ENCODE measurements at regions not wholly inside any gene's neighbourhood (a gene's known extent, or its start where the extent isn't known, plus 50 kb on each side); places are given as distances from the start of the nearest gene placed in this dataset.

DNA sequence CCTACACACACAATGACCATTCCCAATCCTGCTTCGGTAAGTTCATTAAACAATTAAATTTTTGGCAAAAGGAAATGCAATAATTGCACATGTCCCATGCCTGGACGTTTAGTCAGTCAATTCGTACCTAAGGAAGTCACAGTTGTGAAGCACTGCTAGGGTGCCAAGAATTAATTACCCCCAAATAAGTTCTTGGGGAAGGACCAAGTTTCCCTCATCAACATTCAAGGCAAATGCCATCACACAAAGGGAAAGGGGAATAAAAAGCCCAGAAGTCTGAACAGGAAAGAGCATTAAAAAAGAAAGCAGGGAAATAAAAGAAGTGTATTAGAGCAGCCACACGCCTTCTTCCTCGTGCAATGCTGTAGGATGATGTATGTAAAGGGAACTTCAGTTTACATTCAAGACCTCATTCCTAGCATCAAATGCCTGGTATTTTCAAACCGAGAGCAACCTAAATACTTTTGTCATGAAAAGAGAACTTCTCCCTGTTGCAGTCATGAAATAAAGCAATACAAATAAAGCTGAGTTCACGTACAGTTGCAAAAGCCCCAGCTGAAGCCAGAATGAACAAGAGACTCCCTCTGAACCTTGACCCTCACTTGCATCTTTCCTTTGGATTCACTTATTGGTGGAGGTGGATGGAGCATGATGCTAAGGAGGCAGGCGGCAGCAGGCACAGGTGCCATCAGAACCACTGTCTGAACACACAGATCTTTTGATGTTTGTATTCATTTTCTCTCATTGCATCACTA is 124.0 kb upstream of the PPARGC1A start:
- Histone ChIP-seq H3K36me3 (no peaks in the 10 kb centered on the region), H3K9me3 (no peaks in the 10 kb centered on the region), H3K4me1 (no peaks in the 10 kb centered on the region), H3K27me3 (no peaks in the 10 kb centered on the region), H3K4me3 (no peak overlapping the region), H3K27ac (no peak overlapping the region)
- no peak for TF ChIP-seq POLR2A (IDR thresholded peaks at IDR 0.05)
- TF ChIP-seq, protein P1, sequence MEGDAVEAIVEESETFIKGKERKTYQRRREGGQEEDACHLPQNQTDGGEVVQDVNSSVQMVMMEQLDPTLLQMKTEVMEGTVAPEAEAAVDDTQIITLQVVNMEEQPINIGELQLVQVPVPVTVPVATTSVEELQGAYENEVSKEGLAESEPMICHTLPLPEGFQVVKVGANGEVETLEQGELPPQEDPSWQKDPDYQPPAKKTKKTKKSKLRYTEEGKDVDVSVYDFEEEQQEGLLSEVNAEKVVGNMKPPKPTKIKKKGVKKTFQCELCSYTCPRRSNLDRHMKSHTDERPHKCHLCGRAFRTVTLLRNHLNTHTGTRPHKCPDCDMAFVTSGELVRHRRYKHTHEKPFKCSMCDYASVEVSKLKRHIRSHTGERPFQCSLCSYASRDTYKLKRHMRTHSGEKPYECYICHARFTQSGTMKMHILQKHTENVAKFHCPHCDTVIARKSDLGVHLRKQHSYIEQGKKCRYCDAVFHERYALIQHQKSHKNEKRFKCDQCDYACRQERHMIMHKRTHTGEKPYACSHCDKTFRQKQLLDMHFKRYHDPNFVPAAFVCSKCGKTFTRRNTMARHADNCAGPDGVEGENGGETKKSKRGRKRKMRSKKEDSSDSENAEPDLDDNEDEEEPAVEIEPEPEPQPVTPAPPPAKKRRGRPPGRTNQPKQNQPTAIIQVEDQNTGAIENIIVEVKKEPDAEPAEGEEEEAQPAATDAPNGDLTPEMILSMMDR (IDR thresholded peaks at IDR 0.05 in 4 of 5, conservative IDR thresholded peaks at IDR 0.05 in 1 of 5), result no peak
- no peak for ATAC-seq
- intact Hi-C loops (cut with DNase I; ENCODE audit: low total_unique reads), result no loop called here
- no peak for DNase-seq
- in situ Hi-C loops (cut with MboI; ENCODE audit: low sequenced_read_pairs in 4 of 4), result no loop called here

DNA sequence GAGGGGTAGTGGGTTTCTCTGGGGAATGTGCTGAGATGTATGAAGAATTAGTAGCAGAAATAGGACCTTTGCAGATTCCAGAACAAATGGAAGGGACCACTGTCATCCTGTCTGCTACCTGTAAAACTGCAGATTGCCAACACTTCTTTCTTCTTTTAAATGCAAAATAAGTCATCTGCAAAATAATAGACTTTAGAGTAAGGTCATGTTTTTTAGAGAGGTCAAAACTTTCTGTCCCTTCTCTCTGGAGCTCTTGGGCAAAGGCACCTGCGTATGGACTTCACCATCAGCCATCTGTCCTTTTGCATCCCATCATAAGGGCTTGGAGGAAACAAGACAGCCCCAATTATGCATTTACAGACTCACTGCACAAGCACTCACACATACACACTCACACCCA is 121.1 kb upstream of the PPARGC1A start:
- TF ChIP-seq, protein P1 (IDR thresholded peaks at IDR 0.05 in 4 of 5, conservative IDR thresholded peaks at IDR 0.05 in 1 of 5), result no peak
- no peak for TF ChIP-seq POLR2A (IDR thresholded peaks at IDR 0.05)

DNA sequence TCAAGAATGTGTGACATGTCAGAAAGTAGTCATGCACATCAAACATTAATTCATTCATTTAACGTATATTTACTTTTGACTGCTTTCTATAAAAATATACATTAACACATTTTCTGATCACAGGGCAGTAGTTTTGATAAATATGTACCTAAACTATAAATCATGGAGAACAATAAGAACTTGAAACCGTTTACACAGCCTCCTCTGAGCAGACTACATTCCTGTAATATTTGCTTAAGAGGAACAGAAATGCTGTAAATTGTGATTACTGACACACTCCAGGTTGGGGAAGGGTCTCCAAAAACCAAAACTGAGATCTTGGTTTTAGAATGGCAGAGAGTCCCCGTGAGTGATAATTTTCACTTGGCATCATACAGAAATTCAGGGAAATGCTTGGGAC is 120.7 kb upstream of the PPARGC1A start:
- Histone ChIP-seq H3K27ac (no peak overlapping the region), H3K36me3 (no peaks in the 10 kb centered on the region), H3K27me3 (no peaks in the 10 kb centered on the region), H3K4me3 (no peak overlapping the region), H3K9me3 (no peaks in the 10 kb centered on the region), H3K4me1 (no peaks in the 10 kb centered on the region)
- ATAC-seq (no peak), DNase-seq (no peak)
- intact Hi-C loops (cut with DNase I; ENCODE audit: low total_unique reads), result no loop called here
- in situ Hi-C loops (cut with MboI; ENCODE audit: low sequenced_read_pairs in 4 of 4), result no loop called here
- no peak for TF ChIP-seq POLR2A (IDR thresholded peaks at IDR 0.05)
- TF ChIP-seq, protein P1 (IDR thresholded peaks at IDR 0.05 in 4 of 5, conservative IDR thresholded peaks at IDR 0.05 in 1 of 5), result no peak

More for the DNA sequence above, 121.1 kb upstream of the PPARGC1A start:
- Histone ChIP-seq H3K4me1 (no peaks in the 10 kb centered on the region), H3K9me3 (no peaks in the 10 kb centered on the region), H3K36me3 (no peaks in the 10 kb centered on the region), H3K4me3 (no peak overlapping the region), H3K27ac (no peak overlapping the region), H3K27me3 (no peaks in the 10 kb centered on the region)
- no peak for DNase-seq
- ATAC-seq, result no peak
- in situ Hi-C loops (cut with MboI; ENCODE audit: low sequenced_read_pairs in 4 of 4), result no loop called here
- intact Hi-C loops (cut with DNase I; ENCODE audit: low total_unique reads), result no loop called here

DNA sequence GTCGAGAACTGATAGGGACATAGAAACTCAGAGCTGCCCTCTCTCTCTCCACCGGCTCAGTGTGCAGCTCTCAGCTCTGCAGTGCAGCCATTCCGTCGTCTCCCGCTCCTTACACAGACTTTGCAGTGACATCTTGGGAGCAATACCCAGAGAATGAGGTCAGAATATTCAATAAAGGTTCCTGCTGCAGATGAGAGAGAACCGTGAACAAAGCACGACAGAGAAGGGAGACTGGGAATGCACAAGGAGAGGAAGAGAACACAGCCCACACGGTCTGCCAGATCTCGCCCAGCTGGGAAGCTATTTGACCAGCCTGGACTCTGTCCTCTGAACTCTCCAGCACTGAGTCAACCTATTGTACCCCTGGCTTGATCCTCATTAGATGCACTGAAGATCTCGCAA is 118.0 kb upstream of the PPARGC1A start:
- DNase-seq, result no peak
- in situ Hi-C loops (cut with MboI; ENCODE audit: low sequenced_read_pairs in 4 of 4) (no loop called here), intact Hi-C loops (cut with DNase I; ENCODE audit: low total_unique reads) (no loop called here)
- no peak overlapping the region for H3K4me3 ChIP-seq
- H3K36me3 ChIP-seq, result no peaks in the 10 kb centered on the region
- H3K9me3 ChIP-seq, result no peaks in the 10 kb centered on the region
- no peak for ATAC-seq
- H3K27ac ChIP-seq, result no peak overlapping the region
- no peaks in the 10 kb centered on the region for H3K27me3 ChIP-seq
- no peak for TF ChIP-seq POLR2A (IDR thresholded peaks at IDR 0.05)
- TF ChIP-seq, protein P1 (IDR thresholded peaks at IDR 0.05 in 4 of 5, conservative IDR thresholded peaks at IDR 0.05 in 1 of 5), result no peak
- no peaks in the 10 kb centered on the region for H3K4me1 ChIP-seq

DNA sequence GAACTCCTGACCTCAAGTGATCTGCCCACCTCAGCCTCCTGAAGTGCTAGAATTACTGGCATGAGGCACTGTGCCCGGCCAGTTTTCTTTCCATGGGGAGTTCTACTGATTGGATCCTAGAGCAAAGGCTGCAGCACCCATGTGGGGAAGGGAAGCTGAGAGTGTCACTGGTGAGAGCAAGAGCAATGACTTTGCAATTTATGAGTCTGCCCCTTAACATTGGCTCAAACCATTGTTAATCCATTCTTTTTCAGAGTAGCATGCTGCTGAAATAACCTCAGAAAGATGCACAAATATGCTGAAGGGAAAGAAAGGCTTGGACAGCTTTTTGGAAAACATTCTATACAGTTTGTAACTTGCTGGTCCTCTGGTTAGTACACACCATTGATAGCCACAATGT is 116.4 kb upstream of the PPARGC1A start:
- Histone ChIP-seq H3K27me3 (no peaks in the 10 kb centered on the region), H3K27ac (no peak overlapping the region), H3K36me3 (no peaks in the 10 kb centered on the region), H3K9me3 (no peaks in the 10 kb centered on the region), H3K4me3 (no peak overlapping the region), H3K4me1 (no peaks in the 10 kb centered on the region)
- in situ Hi-C loops (cut with MboI; ENCODE audit: low sequenced_read_pairs in 4 of 4) (no loop called here), intact Hi-C loops (cut with DNase I; ENCODE audit: low total_unique reads) (no loop called here)
- no peak for DNase-seq
- no peak for ATAC-seq
- no peak for TF ChIP-seq POLR2A (IDR thresholded peaks at IDR 0.05)
- TF ChIP-seq, protein P1 (IDR thresholded peaks at IDR 0.05 in 4 of 5, conservative IDR thresholded peaks at IDR 0.05 in 1 of 5), result no peak
